ENCODE measurements at regions not wholly inside any gene's neighbourhood (a gene's known extent, or its start where the extent isn't known, plus 50 kb on each side); places are given as distances from the start of the nearest gene placed in this dataset.
"Not testable (repeated sequence)": the region's sequence is repeated elsewhere in the genome, so short reads cannot be mapped to it uniquely, and the experiment has no call there.

DNA sequence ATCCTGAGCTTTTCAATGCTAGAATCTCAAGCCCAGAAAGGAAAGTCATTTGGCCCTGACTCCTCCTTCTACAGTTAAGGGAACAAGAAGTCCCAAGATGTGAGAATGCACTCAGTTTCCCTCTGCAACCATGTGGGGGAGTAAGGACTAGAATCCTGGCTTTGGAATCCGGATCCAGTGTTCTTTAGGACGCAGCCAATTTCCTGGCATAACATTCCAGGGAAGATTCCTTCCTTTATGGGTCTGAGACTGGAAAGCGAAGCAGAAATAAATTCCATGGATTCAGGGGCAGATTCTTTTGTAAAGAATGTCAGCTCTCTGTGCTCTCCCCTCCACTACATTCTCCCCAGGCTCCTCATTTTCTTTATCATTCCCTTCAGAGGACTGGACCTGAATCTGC, 151.8 kb upstream of the SOX14 start:
- no peak for DNase-seq (ENCODE audit: low read depth)

GRCh38 chr3:137615659-137616418, 148.3 kb upstream of the SOX14 start:
- DNase-seq (ENCODE audit: low read depth), result no peak

GRCh38 chr3:137641879-137642704, 122.0 kb upstream of the SOX14 start:
- no peak for DNase-seq (ENCODE audit: low read depth)

GRCh38 chr3:137642831-137643230, 121.3 kb upstream of the SOX14 start:
- DNase-seq (ENCODE audit: low read depth), result no peak

GRCh38 chr3:137647179-137647578, 116.9 kb upstream of the SOX14 start:
- no peak for DNase-seq (ENCODE audit: low read depth)

DNA sequence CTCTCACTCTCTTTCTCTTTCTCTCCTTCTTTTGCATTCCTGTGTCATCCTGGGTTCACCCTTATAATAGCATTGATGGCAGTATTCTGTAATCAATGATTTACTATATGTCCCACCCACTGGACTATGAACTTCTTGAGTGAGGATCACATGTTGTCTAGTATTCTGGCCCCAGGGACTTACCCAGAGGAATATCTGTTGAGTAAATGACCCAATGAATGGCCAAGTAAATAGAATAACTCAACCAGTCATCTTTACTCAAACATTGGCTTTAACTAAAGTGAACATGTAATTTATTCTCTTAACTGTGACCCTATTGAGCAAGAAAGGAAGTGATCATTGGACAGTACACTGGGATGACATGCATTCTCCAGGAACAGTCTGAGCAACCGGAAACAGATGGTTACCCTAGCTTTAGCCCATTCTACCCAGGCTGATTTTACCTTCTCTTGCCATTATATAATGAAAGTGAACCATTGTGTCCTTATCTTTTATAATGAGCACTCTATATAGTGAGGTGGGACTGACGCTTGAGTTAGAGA, 94.5 kb upstream of the SOX14 start:
- DNase-seq (ENCODE audit: low read depth), result no peak

DNA sequence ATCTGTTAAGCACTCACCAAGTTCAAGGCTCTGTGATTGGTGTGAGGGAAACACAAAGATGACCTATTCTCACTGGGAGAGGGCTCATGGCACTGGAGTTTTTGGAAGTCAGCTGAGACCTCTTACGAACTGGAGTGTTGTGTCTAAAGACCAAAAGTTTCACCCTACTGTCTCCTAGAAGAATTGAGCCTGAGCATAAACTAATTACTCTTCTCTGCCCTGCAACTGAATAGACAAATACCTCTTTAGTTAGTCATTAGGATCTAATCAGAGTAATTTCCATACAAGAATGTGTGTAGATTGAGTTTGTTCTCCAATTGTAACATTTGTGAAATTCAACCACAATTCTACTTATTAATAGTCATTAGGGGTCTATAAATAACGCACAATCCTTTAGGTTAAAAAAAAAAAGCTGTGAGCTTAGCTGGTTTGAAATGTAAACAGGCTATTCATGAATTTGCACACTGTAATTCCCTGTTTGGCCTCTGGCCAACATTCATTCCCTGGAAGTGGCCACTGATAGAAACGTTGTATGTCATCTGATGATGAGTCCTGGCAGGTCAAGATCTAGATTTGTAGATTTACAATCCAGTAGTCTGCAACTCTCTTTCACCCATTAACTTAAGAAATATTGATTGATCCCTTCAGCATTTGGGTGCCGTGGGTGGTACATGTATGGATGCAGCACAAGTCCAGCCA, 76.8 kb upstream of the SOX14 start:
- no peak for DNase-seq (ENCODE audit: low read depth)

DNA sequence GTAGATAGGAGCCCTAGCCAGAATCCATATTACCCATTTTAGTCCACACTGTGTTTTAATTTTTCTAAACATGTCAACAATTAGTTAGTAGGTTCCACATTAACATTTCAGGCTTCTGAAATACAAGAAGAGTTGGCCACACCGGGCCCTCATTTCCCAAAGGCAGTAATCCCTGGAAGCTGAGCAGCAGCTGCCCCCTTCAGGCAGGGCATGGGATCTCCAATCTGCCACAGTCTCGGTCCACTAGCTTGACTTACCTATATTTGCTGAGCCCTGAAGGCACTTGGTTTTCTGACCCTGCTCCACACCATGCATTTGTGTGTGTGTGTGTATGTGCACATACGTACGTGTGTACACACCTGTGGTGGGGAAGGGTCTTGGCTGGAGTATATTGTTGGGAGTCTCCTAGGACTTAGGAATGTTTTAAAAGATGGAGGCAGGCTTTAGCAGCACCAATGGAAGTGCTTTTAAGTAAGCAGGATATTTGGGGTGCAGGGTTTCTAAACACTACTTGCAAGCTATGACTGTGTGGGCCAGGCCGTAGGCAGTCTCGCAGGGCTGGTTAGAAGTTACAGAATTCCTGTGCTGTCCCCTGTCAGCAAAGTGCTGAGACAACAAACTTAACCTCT, 71.2 kb upstream of the SOX14 start:
- DNase-seq (ENCODE audit: low read depth), result no peak

- DNase-seq (ENCODE audit: low read depth), result no peak
These were observed 70.3 kb upstream of the SOX14 start for GRCh38 chr3:137693791-137694190.

GRCh38 chr3:137694836-137695235, 69.3 kb upstream of the SOX14 start:
- DNase-seq (ENCODE audit: low read depth), result no peak

DNA sequence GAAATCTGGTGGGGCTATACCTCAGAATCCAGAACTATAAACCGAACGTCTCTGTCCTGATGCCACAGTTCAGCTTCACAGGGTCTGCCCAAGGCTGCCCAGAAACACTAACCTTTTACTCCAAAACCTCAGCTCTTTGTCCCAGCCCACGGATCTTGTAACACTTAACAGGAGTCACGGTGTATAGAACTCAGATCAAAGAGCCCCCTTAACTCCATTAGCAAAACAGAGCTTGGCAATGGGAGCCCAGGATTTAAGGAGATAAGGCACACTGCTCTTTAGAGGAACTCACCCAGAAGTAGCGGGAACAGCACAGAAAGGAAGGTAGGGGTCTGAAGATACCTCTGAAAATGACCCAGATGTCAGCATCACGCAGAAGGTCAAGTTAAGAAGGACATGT, 68.8 kb upstream of the SOX14 start:
- DNase-seq (ENCODE audit: low read depth), result no peak

GRCh38 chr3:137709011-137709601, 55.0 kb upstream of the SOX14 start:
- DNase-seq (ENCODE audit: low read depth), result no peak

GRCh38 chr3:137713965-137714364, 50.1 kb upstream of the SOX14 start:
- DNase-seq (ENCODE audit: low read depth), result not testable (repeated sequence)

All from stimulated activated CD8-positive, alpha-beta memory T cell treated with anti-CD3 and anti-CD28 coated beads, Interleukin-4, amount 100 ng/mL, for 24 hours (primary cell).